ENCODE measurements at regions not wholly inside any gene's neighbourhood (a gene's known extent, or its start where the extent isn't known, plus 50 kb on each side); places are given as distances from the start of the nearest gene placed in this dataset.

DNA sequence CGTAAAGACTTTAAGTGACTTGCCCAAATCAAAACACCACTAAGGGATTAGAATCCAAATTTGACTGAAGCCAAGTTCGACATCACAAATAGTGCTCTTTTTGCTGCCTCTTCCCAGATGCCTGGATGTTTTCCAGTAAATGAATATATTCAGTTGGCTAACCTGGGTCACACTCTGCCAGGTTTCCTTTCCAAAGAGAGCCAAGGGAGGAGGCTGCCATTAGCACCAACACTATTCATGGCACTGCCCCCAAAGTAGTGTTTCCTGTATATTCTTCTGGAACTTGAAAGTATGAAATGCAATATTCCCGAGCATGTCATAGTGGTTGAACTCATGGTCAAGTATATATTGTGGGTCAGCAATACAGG is 219.3 kb upstream of the UBASH3B start:
- no peak for DNase-seq (ENCODE audit: low read depth)
- no peak overlapping the region for H3K4me3 ChIP-seq (ENCODE audit: low read depth, low read length)
- in situ Hi-C loops (cut with HindIII; ENCODE audit: low sequenced_read_pairs): no loop called here
- TF ChIP-seq, protein P1, sequence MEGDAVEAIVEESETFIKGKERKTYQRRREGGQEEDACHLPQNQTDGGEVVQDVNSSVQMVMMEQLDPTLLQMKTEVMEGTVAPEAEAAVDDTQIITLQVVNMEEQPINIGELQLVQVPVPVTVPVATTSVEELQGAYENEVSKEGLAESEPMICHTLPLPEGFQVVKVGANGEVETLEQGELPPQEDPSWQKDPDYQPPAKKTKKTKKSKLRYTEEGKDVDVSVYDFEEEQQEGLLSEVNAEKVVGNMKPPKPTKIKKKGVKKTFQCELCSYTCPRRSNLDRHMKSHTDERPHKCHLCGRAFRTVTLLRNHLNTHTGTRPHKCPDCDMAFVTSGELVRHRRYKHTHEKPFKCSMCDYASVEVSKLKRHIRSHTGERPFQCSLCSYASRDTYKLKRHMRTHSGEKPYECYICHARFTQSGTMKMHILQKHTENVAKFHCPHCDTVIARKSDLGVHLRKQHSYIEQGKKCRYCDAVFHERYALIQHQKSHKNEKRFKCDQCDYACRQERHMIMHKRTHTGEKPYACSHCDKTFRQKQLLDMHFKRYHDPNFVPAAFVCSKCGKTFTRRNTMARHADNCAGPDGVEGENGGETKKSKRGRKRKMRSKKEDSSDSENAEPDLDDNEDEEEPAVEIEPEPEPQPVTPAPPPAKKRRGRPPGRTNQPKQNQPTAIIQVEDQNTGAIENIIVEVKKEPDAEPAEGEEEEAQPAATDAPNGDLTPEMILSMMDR (IDR thresholded peaks at IDR 0.05; ENCODE audit: low read depth, low read length, missing control alignments): no peak

DNA sequence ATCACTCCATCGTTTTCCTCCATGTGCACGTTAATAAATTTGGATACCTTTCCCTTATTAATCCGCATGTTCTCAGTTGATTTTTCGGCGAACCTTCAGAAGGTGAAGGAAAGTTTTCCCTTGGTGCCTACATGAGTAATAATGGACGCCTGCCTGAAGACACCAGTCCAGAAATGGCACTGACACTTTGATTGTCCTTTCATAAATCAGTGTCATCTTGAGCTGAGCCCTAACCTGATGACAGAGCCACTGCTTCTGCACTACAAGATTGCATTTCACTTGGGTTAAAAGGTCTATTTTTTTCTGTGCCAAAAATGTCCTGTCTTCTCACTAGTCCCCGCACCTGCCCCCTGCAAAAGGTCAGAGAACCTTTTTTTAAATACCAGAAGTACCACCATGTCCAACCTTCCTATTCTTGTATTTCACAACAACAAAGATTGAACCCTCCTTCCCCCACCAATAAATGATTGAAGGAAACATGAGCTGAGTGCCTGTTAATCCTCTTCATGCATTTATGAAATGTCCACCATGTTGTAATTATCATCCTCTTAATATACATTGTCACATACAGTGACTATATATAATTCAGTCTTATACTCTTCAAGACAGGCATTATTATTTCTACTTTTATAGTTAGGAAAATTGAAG is 219.9 kb upstream of the UBASH3B start:
- no peak for DNase-seq (ENCODE audit: low read depth)
- in situ Hi-C loops (cut with HindIII; ENCODE audit: low sequenced_read_pairs): no loop called here
- TF ChIP-seq, protein P1 (IDR thresholded peaks at IDR 0.05; ENCODE audit: low read depth, low read length, missing control alignments): no peak
- no peak overlapping the region for H3K4me3 ChIP-seq (ENCODE audit: low read depth, low read length)

DNA sequence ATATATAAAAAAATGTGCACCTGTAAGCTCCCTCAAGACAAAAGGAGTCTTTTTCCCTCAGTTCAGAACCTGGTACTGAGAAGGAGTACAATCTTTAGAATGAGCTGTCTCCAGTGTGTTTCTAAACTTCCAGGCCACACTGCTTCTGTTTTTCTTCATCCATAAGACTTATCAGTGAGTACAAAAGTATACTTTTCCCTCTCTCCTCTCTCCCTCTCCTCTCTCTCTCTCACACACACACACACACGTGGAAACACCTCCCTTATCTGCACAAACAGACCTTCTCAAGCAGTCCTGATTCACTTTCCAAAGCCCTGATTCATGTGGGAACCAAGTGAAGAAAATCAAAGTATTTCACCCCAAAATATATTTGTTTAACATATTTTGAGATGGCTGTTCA is 220.7 kb upstream of the UBASH3B start:
- DNase-seq (ENCODE audit: low read depth): no peak
- in situ Hi-C loops (cut with HindIII; ENCODE audit: low sequenced_read_pairs): no loop called here
- TF ChIP-seq, protein P1 (IDR thresholded peaks at IDR 0.05; ENCODE audit: low read depth, low read length, missing control alignments): no peak
- no peak overlapping the region for H3K4me3 ChIP-seq (ENCODE audit: low read depth, low read length)

DNA sequence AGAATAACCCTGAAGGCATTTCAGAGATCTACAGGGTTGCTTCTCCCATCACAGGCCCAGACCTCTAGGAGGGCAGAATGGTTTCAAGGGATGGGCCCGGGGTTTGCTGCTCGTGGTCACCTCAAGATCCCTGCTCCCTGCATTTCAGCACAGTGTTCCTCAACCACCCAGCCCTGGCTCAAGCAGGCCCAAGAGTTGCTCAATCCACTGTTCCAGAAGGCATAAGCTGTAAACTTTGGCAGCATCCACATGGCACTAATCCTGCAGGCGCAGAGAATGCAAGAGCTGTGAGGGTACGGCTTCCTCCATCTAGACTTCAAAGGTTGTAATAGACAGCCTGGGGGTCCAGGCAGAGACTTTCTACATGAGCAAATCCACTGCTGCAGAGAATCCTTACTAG is 225.0 kb upstream of the UBASH3B start:
- TF ChIP-seq, protein P1 (IDR thresholded peaks at IDR 0.05; ENCODE audit: low read depth, low read length, missing control alignments): no peak

DNA sequence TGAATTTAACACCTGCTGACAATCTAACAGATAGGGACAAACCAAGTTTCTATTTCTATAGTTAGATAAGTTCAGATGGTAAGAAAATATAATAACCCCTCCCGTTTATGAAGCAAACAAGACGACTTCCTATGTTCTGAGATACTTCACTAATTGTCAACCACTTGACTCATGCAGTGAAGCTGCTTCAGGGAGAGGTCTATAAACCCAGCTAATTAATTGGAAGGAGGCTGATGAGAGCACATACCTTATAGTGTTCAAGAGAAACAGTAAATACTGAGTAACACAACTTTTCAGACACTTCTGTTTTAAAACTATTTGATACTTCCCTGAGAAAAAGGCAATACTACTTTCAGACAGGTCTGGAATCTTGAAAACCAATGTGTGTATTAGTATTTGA is 229.4 kb upstream of the UBASH3B start:
- no peak overlapping the region for H3K4me3 ChIP-seq (ENCODE audit: low read depth, low read length)
- in situ Hi-C loops (cut with HindIII; ENCODE audit: low sequenced_read_pairs): no loop called here
- TF ChIP-seq, protein P1 (IDR thresholded peaks at IDR 0.05; ENCODE audit: low read depth, low read length, missing control alignments): no peak
- DNase-seq (ENCODE audit: low read depth): no peak

More for the DNA sequence above, 225.0 kb upstream of the UBASH3B start:
- in situ Hi-C loops (cut with HindIII; ENCODE audit: low sequenced_read_pairs): no loop called here
- H3K4me3 ChIP-seq (ENCODE audit: low read depth, low read length): no peak overlapping the region
- DNase-seq (ENCODE audit: low read depth): no peak

DNA sequence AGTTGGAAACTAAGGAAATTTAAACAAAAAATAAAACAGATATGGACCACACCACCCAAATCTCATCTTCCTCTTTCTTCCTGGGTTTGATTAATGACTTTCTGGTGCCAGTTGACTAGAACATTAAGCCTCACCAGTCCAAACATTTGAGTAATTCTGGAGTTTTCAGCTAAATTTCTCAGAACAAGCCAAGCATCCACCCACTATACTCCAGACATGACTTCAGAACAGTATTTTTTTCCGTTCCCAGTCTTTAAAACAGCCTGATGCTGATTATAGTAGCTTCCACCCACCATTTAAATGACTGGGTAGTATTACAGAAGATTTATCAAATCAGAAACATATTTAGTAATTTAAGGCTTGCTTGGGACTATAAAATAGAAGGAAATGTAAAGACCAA is 230.9 kb upstream of the UBASH3B start:
- in situ Hi-C loops (cut with HindIII; ENCODE audit: low sequenced_read_pairs): no loop called here
- TF ChIP-seq, protein P1 (IDR thresholded peaks at IDR 0.05; ENCODE audit: low read depth, low read length, missing control alignments): no peak
- H3K4me3 ChIP-seq (ENCODE audit: low read depth, low read length): no peak overlapping the region
- DNase-seq (ENCODE audit: low read depth): no peak

All from astrocyte of the cerebellum (primary cell).